Right lobe of liver (tissue), 6 donors: ENCODE measurements at regions not wholly inside any gene's neighbourhood (a gene's known extent, or its start where the extent isn't known, plus 50 kb on each side); places are given as distances from the start of the nearest gene placed in this dataset.
"Not testable (repeated sequence)": the region's sequence is repeated elsewhere in the genome, so short reads cannot be mapped to it uniquely, and the experiment has no call there.

Experiments used
- ATAC-seq, 4 donors: fragments of 200-7000 bp; cut with Tn5 transposase; one replicate each; pipeline ENCODE4 v1.9.1; 2020; ENCODE audit warnings: mild to moderate bottlenecking in 4 of 4, moderate library complexity in 4 of 4
- DNase-seq, 3 donors: peaks; one replicate each; pipeline ENCODE4 v3.0.0-alpha.2; 2020
- H3K27ac ChIP-seq, 3 donors: fragments of 200-600 bp; one replicate each; pipeline ENCODE4 v1.8.0; 2022
- H3K27me3 ChIP-seq, 2 donors: fragments of 200-600 bp; one replicate each; pipeline ENCODE4 v1.8.0; 2022
- H3K36me3 ChIP-seq, 4 donors: fragments of 200-600 bp; sonication (generic) in 1 of 4; one replicate each; pipeline versions ENCODE4 v1.5.1 to v1.8.0; 2017 to 2022; ENCODE audit warnings: control low read depth in 1 of 4
- H3K4me1 ChIP-seq, 4 donors: fragments of 200-600 bp; sonication (generic) in 1 of 4; one replicate each; pipeline versions ENCODE4 v1.5.1 to v1.8.0; 2017 to 2022; ENCODE audit warnings: control low read depth in 1 of 4
- H3K4me3 ChIP-seq, 3 donors: fragments of 200-600 bp; one replicate each; pipeline ENCODE4 v1.8.0; 2022
- H3K9me3 ChIP-seq, 4 donors: fragments of 200-600 bp; sonication (generic) in 1 of 4; one replicate each; pipeline versions ENCODE4 v1.5.1 to v1.8.0; 2017 to 2022; ENCODE audit warnings: control low read depth in 1 of 4
- CTCF ChIP-seq, 4 donors: fragments of 200-600 bp in 3 of 4; fragments of 450-650 bp in 1 of 4; IDR thresholded peaks; one replicate each; pipeline versions ENCODE4 v1.5.1 to v1.8.0; 2016 to 2022; ENCODE audit warnings: antibody characterized with exemption in 4 of 4, mild to moderate bottlenecking in 2 of 4
- POLR2A ChIP-seq: fragments of 450-650 bp; IDR thresholded peaks from one replicate; pipeline ENCODE4 v1.6.1; 2017; ENCODE audit warnings: antibody characterized with exemption, mild to moderate bottlenecking
- WGBS: methylation state at CpG from one replicate; pipeline ENCODE4 v1.1.6; 2018; ENCODE audit warnings: low coverage, low lambda C conversion rate; ENCODE audit not compliant: insufficient coverage; ENCODE audit errors: missing lambda C conversion rate; 5-methylcytosine and 5-hydroxymethylcytosine counted together
- intact Hi-C, 2 donors: fragments of 100-400 bp; cut with DNase I; formaldehyde crosslinking; loops; one replicate each; pipeline versions ENCODE4 v1.11.2 to v1.14.1; 2022
- donor health status: DM: no; HTN: yes; CAD: no.
- donor health status: DM: no; HTN: no; CAD: no.
- donor health status: DM: no; HTN: no; CAD: no.
- donor health status: DM: no; HTN: yes; CAD: no.
- donor health status: DM: no; HTN: yes; CAD: no.

GRCh38 chrX:52280812-52281211 is 88.0 kb upstream of the XAGE2 start:
- Histone ChIP-seq H3K27me3 (peaks cover 0 to 7% of the 10 kb centered on the region in 2 donors), H3K36me3 (no peaks in the 10 kb centered on the region), H3K4me3 (no peak overlapping the region), H3K4me1 (no peaks in the 10 kb centered on the region), H3K27ac (no peak overlapping the region), H3K9me3 (peaks cover 0 to 1% (median 0%) of the 10 kb centered on the region in 4 donors)
- intact Hi-C loops = no loop called here
- TF ChIP-seq POLR2A = no peak
- no peak for TF ChIP-seq CTCF (IDR thresholded peaks at IDR 0.05)
- DNase-seq (no peak), ATAC-seq (no peak)
- 7% methylated on average over 1 of the region's 2 CpGs for WGBS

GRCh38 chrX:52284865-52285264 is 84.0 kb upstream of the XAGE2 start:
- TF ChIP-seq CTCF (IDR thresholded peaks at IDR 0.05) = no peak
- no peak for TF ChIP-seq POLR2A
- intact Hi-C loops = no loop called here
- Histone ChIP-seq H3K36me3 (no peaks in the 10 kb centered on the region), H3K9me3 (peaks cover 0 to 1% (median 0%) of the 10 kb centered on the region in 4 donors), H3K4me3 (no peak overlapping the region), H3K27ac (no peak overlapping the region), H3K4me1 (no peaks in the 10 kb centered on the region), H3K27me3 (peaks cover 0 to 11% of the 10 kb centered on the region in 2 donors)
- DNase-seq (no peak), ATAC-seq (peak in 1 of 4 donors; percentile 18)
- 48% methylated on average over 4 of the region's 14 CpGs for WGBS

DNA sequence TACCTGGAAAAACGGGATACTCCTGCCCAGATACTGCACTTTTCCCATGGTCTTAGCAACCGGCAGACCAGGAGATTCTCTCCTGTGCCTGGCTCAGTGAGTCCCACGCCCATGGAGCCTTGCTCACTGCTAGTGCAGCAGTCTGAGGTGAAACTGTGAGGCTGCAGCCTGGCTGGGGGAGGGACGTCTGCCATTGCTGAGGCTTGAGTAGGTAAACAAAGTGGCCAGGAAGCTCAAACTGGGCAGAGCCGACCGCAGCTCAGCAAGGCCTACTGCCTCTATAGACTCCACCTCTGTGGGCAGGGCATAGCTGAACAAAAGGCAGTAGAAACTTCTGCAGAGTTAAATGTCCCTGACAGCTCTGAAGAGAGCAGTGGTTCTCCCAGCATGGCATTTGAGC is 69.9 kb upstream of the XAGE2 start:
- H3K27me3 ChIP-seq, H3K4me1 ChIP-seq, H3K4me3 ChIP-seq, H3K9me3 ChIP-seq, DNase-seq, intact Hi-C loops, ATAC-seq, H3K27ac ChIP-seq, H3K36me3 ChIP-seq: not testable (repeated sequence)
- 30% methylated on average over 2 of the region's 6 CpGs for WGBS

DNA sequence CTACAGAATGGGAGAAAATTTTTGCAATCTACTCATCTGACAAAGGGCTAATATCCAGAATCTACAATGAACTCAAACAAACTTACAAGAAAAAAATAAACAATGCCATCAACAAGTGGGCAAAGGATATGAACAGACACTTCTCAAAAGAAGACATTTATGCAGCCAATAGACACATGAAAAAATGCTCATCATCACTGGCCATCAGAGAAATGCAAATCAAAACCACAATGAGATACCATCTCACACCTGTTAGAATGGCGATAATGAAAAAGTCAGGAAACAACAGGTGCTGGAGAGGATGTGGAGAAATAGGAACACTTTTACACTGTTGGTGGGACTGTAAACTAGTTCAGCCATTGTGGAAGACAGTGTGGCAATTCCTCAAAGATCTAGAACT is 60.3 kb upstream of the XAGE2 start:
- H3K9me3 ChIP-seq, H3K36me3 ChIP-seq, intact Hi-C loops, H3K4me3 ChIP-seq, ATAC-seq, H3K27ac ChIP-seq, DNase-seq, H3K4me1 ChIP-seq: not testable (repeated sequence)
- H3K27me3 ChIP-seq = peaks cover 0 to 17% of the 10 kb centered on the region in 2 donors
- 100% methylated on average over 1 of the region's 1 CpG for WGBS
